ENCODE measurements at regions not wholly inside any gene's neighbourhood (a gene's known extent, or its start where the extent isn't known, plus 50 kb on each side); places are given as distances from the start of the nearest gene placed in this dataset.

DNA sequence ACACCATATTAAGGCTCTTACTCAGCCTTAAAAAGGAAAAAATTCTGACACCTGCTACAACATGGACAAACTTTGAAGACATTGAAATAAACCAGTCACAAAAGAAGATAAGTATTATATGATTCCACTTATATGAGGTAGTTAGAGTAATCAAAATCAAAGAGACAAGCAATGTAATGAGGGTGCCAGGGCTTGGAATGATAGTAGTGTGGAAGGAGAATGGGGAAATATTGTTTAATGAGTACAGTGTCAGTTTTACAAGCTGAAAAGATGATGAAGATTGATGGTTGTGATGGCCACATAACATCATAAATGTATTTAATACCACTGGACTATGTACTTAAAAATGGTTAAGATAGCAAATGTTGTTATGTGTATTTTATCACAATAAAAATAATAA is 485.7 kb downstream of the SPATA31D1 start:
- ChIA-PET POLR2A (no interaction called here), CTCF (no interaction called here)
- no TSS peak for BruUV-seq (replicated peaks)

More for the DNA sequence above, 485.7 kb downstream of the SPATA31D1 start:
- Histone ChIP-seq H2AFZ (ENCODE audit: low read depth, low read length, poor library complexity, severe bottlenecking) (no peak overlapping the region), H3K9me3 (ENCODE audit: control insufficient read depth in 1 of 2, insufficient read depth in 1 of 2, low read depth in 1 of 2, low read length in 2 of 2) (peaks cover 5 to 9% of the 10 kb centered on the region in 2 experiments; a peak in 1 of 4 replicates), H3K27me3 (ENCODE audit: insufficient read depth, low read length) (no peaks in the 10 kb centered on the region), H3K27ac (ENCODE audit: low read depth, low read length) (no peak overlapping the region), H3K9ac (ENCODE audit: low read length) (no peak overlapping the region), H3K4me2 (ENCODE audit: low read length) (no peak overlapping the region), H3K4me1 (ENCODE audit: control insufficient read depth in 1 of 2, insufficient read depth in 2 of 2, low read length in 2 of 2) (no peaks in the 10 kb centered on the region), H3K79me2 (ENCODE audit: insufficient read depth, low read length) (no peaks in the 10 kb centered on the region), H3K36me3 (ENCODE audit: control insufficient read depth in 1 of 2, insufficient read depth in 2 of 2, low read length in 2 of 2) (no peaks in the 10 kb centered on the region), H3K4me3 (replicated peaks in 1 of 2; ENCODE audit: low read depth in 1 of 2, low read length in 2 of 2) (no peak overlapping the region), H4K20me1 (ENCODE audit: insufficient read depth) (no peaks in the 10 kb centered on the region), H3K9me2 (ENCODE audit: insufficient read depth) (no peaks in the 10 kb centered on the region)
- intact Hi-C loops (cut with micrococcal nuclease): no loop called here
- no peak for ATAC-seq
- TF ChIP-seq, protein P1, sequence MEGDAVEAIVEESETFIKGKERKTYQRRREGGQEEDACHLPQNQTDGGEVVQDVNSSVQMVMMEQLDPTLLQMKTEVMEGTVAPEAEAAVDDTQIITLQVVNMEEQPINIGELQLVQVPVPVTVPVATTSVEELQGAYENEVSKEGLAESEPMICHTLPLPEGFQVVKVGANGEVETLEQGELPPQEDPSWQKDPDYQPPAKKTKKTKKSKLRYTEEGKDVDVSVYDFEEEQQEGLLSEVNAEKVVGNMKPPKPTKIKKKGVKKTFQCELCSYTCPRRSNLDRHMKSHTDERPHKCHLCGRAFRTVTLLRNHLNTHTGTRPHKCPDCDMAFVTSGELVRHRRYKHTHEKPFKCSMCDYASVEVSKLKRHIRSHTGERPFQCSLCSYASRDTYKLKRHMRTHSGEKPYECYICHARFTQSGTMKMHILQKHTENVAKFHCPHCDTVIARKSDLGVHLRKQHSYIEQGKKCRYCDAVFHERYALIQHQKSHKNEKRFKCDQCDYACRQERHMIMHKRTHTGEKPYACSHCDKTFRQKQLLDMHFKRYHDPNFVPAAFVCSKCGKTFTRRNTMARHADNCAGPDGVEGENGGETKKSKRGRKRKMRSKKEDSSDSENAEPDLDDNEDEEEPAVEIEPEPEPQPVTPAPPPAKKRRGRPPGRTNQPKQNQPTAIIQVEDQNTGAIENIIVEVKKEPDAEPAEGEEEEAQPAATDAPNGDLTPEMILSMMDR (IDR thresholded peaks at IDR 0.05 in 2 of 3, conservative IDR thresholded peaks at IDR 0.05 in 1 of 3; ENCODE audit: borderline replicate concordance in 1 of 3, insufficient read depth in 1 of 3, low read depth in 2 of 3, low read length in 2 of 3): no peak
- no peak for TF ChIP-seq POLR2AphosphoS5 (IDR thresholded peaks at IDR 0.05; ENCODE audit: low read depth, low read length)
- TF ChIP-seq POLR2A (IDR thresholded peaks at IDR 0.05; ENCODE audit: borderline replicate concordance, extremely low read depth, insufficient read depth, insufficient read length): no peak
- TF ChIP-seq, protein P2, sequence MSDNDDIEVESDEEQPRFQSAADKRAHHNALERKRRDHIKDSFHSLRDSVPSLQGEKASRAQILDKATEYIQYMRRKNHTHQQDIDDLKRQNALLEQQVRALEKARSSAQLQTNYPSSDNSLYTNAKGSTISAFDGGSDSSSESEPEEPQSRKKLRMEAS (IDR thresholded peaks at IDR 0.05): no peak
- TF ChIP-seq, protein P3, sequence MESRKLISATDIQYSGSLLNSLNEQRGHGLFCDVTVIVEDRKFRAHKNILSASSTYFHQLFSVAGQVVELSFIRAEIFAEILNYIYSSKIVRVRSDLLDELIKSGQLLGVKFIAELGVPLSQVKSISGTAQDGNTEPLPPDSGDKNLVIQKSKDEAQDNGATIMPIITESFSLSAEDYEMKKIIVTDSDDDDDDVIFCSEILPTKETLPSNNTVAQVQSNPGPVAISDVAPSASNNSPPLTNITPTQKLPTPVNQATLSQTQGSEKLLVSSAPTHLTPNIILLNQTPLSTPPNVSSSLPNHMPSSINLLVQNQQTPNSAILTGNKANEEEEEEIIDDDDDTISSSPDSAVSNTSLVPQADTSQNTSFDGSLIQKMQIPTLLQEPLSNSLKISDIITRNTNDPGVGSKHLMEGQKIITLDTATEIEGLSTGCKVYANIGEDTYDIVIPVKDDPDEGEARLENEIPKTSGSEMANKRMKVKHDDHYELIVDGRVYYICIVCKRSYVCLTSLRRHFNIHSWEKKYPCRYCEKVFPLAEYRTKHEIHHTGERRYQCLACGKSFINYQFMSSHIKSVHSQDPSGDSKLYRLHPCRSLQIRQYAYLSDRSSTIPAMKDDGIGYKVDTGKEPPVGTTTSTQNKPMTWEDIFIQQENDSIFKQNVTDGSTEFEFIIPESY (IDR thresholded peaks at IDR 0.05; ENCODE audit: extremely low read depth, insufficient replicate concordance, low read length): no peak
- TF ChIP-seq CEBPB (IDR thresholded peaks at IDR 0.05; ENCODE audit: low read depth): no peak
- TF ChIP-seq EZH2phosphoT487 (IDR thresholded peaks at IDR 0.05; ENCODE audit: borderline replicate concordance): no peak
- DNase-seq (ENCODE audit: low read depth, low spot score): no peak
- RAD21 ChIA-PET (ENCODE audit: low non-redundant PET in 1 of 2, low total read pairs in 2 of 2, uncharacterized antibody in 2 of 2, unreplicated experiment in 2 of 2): no interaction called here
